ENCODE measurements at regions not wholly inside any gene's neighbourhood (a gene's known extent, or its start where the extent isn't known, plus 50 kb on each side); places are given as distances from the start of the nearest gene placed in this dataset.

DNA sequence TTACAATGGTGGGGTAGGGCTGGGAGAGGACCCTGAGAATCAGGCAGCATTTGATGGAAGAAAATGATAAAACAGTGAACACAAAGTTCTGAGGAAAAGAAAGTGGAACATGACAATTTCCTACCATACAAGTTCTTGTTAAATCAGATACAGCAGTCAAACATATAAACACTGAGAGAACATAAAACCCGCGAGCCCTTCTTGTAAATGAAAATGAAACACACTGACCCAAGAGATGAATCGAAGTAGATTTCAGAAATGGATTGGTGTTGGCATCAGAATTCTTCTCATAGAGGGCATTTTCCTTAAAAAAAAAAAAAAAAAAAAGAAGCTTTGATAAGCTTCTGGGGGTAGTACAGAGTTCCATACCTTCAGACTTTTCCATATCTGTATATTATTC is 134.7 kb upstream of the TMEM45B start:
- H3K56ac ChIP-seq (ENCODE audit: insufficient read length, low read depth, low read length): no peak overlapping the region
- no peak overlapping the region for H3K23ac ChIP-seq (ENCODE audit: insufficient read length, low read depth, low read length)
- TF ChIP-seq, protein P1, sequence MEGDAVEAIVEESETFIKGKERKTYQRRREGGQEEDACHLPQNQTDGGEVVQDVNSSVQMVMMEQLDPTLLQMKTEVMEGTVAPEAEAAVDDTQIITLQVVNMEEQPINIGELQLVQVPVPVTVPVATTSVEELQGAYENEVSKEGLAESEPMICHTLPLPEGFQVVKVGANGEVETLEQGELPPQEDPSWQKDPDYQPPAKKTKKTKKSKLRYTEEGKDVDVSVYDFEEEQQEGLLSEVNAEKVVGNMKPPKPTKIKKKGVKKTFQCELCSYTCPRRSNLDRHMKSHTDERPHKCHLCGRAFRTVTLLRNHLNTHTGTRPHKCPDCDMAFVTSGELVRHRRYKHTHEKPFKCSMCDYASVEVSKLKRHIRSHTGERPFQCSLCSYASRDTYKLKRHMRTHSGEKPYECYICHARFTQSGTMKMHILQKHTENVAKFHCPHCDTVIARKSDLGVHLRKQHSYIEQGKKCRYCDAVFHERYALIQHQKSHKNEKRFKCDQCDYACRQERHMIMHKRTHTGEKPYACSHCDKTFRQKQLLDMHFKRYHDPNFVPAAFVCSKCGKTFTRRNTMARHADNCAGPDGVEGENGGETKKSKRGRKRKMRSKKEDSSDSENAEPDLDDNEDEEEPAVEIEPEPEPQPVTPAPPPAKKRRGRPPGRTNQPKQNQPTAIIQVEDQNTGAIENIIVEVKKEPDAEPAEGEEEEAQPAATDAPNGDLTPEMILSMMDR (conservative IDR thresholded peaks at IDR 0.05): no peak
- Mint-ChIP-seq H3K4me3 (no peak overlapping the region), H3K4me1 (no peaks in the 10 kb centered on the region), H3K27ac (no peak overlapping the region), H3K36me3 (ENCODE audit: insufficient read depth in 1 of 3, low read depth in 3 of 3) (no peaks in the 10 kb centered on the region), H3K9me3 (no peaks in the 10 kb centered on the region), H3K27me3 (ENCODE audit: low read depth) (peaks cover 15% of the 10 kb centered on the region)
- H4K8ac ChIP-seq (replicated peaks; ENCODE audit: insufficient read length, low read depth, low read length): no peak overlapping the region
- H3K9me3 ChIP-seq (ENCODE audit: control insufficient read depth, low read depth, low read length): no peaks in the 10 kb centered on the region
- H2AFZ ChIP-seq (ENCODE audit: low read length): no peak overlapping the region
- no peaks in the 10 kb centered on the region for H3K79me2 ChIP-seq (ENCODE audit: insufficient read depth, low read length)
- no peaks in the 10 kb centered on the region for H4K20me1 ChIP-seq (ENCODE audit: control insufficient read depth, insufficient read depth, insufficient read length)
- no peak overlapping the region for H2AK5ac ChIP-seq (ENCODE audit: insufficient read length, low read length)
- H3T11ph ChIP-seq (ENCODE audit: low read length): no peak overlapping the region
- no peaks in the 10 kb centered on the region for H3K27me3 ChIP-seq (ENCODE audit: insufficient read depth, low read length)
- H2BK15ac ChIP-seq (ENCODE audit: low read depth, low read length): no peak overlapping the region
- WGBS (ENCODE audit: extremely low coverage, insufficient read length, low lambda C conversion rate): no CpG with 5 or more reads among the region's 3 CpGs
- H3K27ac ChIP-seq (ENCODE audit: insufficient read length, low read depth, low read length): no peak overlapping the region
- no peak overlapping the region for H3K18ac ChIP-seq (ENCODE audit: insufficient read length, low read depth, low read length)
- H2BK120ac ChIP-seq (ENCODE audit: low read depth, low read length, poor library complexity, severe bottlenecking): no peak overlapping the region
- no peak overlapping the region for H3K4ac ChIP-seq (ENCODE audit: low read depth, low read length)
- no peak overlapping the region for H3K9ac ChIP-seq (ENCODE audit: extremely low read depth, insufficient read length, low read length)
- H2BK12ac ChIP-seq (ENCODE audit: insufficient read length, low read depth, low read length): no peak overlapping the region
- no peak overlapping the region for H4K5ac ChIP-seq (ENCODE audit: insufficient read length, low read depth, low read length)
- DNase-seq: no peak
- H3K23me2 ChIP-seq (ENCODE audit: insufficient read length, low read depth, low read length, poor library complexity, severe bottlenecking): no peaks in the 10 kb centered on the region
- H4K91ac ChIP-seq (ENCODE audit: insufficient read length, low read depth, low read length): no peak overlapping the region
- no peaks in the 10 kb centered on the region for H3K4me1 ChIP-seq (ENCODE audit: insufficient read depth, low read length)
- H3K79me1 ChIP-seq (ENCODE audit: insufficient read depth, low read depth, low read length, poor library complexity, severe bottlenecking): no peaks in the 10 kb centered on the region
- H3K14ac ChIP-seq (ENCODE audit: insufficient read depth, low read length): no peak overlapping the region
- H2BK20ac ChIP-seq (ENCODE audit: low read depth, low read length, poor library complexity, severe bottlenecking): no peak overlapping the region
- no peak overlapping the region for H3K4me2 ChIP-seq (ENCODE audit: insufficient read depth, insufficient read length, low read length)
- H2BK5ac ChIP-seq (ENCODE audit: insufficient read length, low read length): no peak overlapping the region
